ENCODE measurements at regions not wholly inside any gene's neighbourhood (a gene's known extent, or its start where the extent isn't known, plus 50 kb on each side); places are given as distances from the start of the nearest gene placed in this dataset.

GRCh38 chr21:43282358-43283120 is 113.7 kb downstream of the CRYAA start:
- Histone ChIP-seq H3K27ac (replicated peaks) (no peak overlapping the region), H3K4me3 (replicated peaks; ENCODE audit: insufficient read depth, low read length) (no peak overlapping the region), H3K27me3 (ENCODE audit: insufficient read depth, poor library complexity, severe bottlenecking) (peaks cover 2% of the 10 kb centered on the region)
- TF ChIP-seq POLR2AphosphoS5 (IDR thresholded peaks at IDR 0.05; ENCODE audit: low read depth) = no peak
- TF ChIP-seq, protein P1, sequence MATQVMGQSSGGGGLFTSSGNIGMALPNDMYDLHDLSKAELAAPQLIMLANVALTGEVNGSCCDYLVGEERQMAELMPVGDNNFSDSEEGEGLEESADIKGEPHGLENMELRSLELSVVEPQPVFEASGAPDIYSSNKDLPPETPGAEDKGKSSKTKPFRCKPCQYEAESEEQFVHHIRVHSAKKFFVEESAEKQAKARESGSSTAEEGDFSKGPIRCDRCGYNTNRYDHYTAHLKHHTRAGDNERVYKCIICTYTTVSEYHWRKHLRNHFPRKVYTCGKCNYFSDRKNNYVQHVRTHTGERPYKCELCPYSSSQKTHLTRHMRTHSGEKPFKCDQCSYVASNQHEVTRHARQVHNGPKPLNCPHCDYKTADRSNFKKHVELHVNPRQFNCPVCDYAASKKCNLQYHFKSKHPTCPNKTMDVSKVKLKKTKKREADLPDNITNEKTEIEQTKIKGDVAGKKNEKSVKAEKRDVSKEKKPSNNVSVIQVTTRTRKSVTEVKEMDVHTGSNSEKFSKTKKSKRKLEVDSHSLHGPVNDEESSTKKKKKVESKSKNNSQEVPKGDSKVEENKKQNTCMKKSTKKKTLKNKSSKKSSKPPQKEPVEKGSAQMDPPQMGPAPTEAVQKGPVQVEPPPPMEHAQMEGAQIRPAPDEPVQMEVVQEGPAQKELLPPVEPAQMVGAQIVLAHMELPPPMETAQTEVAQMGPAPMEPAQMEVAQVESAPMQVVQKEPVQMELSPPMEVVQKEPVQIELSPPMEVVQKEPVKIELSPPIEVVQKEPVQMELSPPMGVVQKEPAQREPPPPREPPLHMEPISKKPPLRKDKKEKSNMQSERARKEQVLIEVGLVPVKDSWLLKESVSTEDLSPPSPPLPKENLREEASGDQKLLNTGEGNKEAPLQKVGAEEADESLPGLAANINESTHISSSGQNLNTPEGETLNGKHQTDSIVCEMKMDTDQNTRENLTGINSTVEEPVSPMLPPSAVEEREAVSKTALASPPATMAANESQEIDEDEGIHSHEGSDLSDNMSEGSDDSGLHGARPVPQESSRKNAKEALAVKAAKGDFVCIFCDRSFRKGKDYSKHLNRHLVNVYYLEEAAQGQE (IDR thresholded peaks at IDR 0.05; ENCODE audit: insufficient replicate concordance, low read depth) = no peak
- no peak for TF ChIP-seq GABPA (IDR thresholded peaks at IDR 0.05; ENCODE audit: low read depth)
- no peak for TF ChIP-seq SPI1 (IDR thresholded peaks at IDR 0.05; ENCODE audit: borderline replicate concordance, low read depth)
- TF ChIP-seq, protein P2, sequence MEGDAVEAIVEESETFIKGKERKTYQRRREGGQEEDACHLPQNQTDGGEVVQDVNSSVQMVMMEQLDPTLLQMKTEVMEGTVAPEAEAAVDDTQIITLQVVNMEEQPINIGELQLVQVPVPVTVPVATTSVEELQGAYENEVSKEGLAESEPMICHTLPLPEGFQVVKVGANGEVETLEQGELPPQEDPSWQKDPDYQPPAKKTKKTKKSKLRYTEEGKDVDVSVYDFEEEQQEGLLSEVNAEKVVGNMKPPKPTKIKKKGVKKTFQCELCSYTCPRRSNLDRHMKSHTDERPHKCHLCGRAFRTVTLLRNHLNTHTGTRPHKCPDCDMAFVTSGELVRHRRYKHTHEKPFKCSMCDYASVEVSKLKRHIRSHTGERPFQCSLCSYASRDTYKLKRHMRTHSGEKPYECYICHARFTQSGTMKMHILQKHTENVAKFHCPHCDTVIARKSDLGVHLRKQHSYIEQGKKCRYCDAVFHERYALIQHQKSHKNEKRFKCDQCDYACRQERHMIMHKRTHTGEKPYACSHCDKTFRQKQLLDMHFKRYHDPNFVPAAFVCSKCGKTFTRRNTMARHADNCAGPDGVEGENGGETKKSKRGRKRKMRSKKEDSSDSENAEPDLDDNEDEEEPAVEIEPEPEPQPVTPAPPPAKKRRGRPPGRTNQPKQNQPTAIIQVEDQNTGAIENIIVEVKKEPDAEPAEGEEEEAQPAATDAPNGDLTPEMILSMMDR (IDR thresholded peaks at IDR 0.05; ENCODE audit: insufficient read depth, low read length) = no peak
- DNase-seq (ENCODE audit: low read depth in 1 of 2, low spot score in 1 of 2) = no peak

DNA sequence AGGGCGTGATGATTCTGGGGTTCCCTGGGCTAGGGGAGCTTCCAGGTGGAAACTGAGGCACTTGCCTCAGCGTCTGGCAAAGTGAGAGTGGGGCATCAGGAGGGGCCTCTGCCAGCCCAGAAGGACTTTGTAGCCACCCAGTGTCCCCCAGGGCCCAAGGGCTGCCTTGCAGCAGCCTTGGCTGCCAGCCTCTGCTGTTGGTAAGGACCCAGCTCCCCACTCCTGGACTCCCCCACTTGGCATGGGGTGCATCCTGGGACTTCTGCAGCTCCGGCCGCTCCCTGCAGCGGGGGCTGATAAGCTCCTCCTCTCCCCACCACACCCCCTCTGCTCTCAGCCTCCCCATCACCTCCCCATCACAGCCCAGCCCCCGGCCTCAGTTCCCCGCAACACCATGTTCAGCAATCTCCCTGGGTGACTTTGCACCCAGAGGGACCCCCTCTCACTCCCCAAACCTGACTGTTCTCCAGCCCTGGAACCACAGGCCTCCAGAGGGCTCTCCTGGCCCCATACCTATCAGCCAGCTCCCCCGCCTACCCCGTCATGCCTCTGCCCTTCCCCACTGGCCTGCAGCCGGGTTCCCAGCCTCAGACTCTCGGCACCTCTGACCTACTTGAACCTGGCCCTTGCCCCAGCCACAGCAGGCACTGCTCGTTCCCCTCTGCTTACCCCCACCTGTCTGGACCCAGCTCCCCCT is 113.0 kb downstream of the CRYAA start:
- DNase-seq (ENCODE audit: low read depth in 1 of 2, low spot score in 1 of 2) = no peak
- Histone ChIP-seq H3K27me3 (ENCODE audit: insufficient read depth, poor library complexity, severe bottlenecking) (peaks cover 2% of the 10 kb centered on the region), H3K27ac (replicated peaks) (no peak overlapping the region), H3K4me3 (replicated peaks; ENCODE audit: insufficient read depth, low read length) (no peak overlapping the region)
- TF ChIP-seq GABPA (IDR thresholded peaks at IDR 0.05; ENCODE audit: low read depth) = no peak
- TF ChIP-seq, protein P1 (IDR thresholded peaks at IDR 0.05; ENCODE audit: insufficient replicate concordance, low read depth) = no peak
- no peak for TF ChIP-seq POLR2AphosphoS5 (IDR thresholded peaks at IDR 0.05; ENCODE audit: low read depth)
- TF ChIP-seq, protein P2 (IDR thresholded peaks at IDR 0.05; ENCODE audit: insufficient read depth, low read length) = no peak
- TF ChIP-seq SPI1 (IDR thresholded peaks at IDR 0.05; ENCODE audit: borderline replicate concordance, low read depth) = no peak

- Histone ChIP-seq H3K27me3 (ENCODE audit: insufficient read depth, poor library complexity, severe bottlenecking) (peaks cover 2% of the 10 kb centered on the region), H3K27ac (replicated peaks) (no peak overlapping the region), H3K4me3 (replicated peaks; ENCODE audit: insufficient read depth, low read length) (no peak overlapping the region)
- DNase-seq (ENCODE audit: low read depth in 1 of 2, low spot score in 1 of 2) = no peak
- TF ChIP-seq POLR2AphosphoS5 (IDR thresholded peaks at IDR 0.05; ENCODE audit: low read depth) (no peak), SPI1 (IDR thresholded peaks at IDR 0.05; ENCODE audit: borderline replicate concordance, low read depth) (no peak), GABPA (IDR thresholded peaks at IDR 0.05; ENCODE audit: low read depth) (no peak)
- TF ChIP-seq, protein P1 (IDR thresholded peaks at IDR 0.05; ENCODE audit: insufficient replicate concordance, low read depth) = no peak
- TF ChIP-seq, protein P2 (IDR thresholded peaks at IDR 0.05; ENCODE audit: insufficient read depth, low read length) = no peak
These were observed 112.3 kb downstream of the CRYAA start for GRCh38 chr21:43280949-43281633.
